Lower leg skin (tissue), 3 donors: ENCODE measurements at regions not wholly inside any gene's neighbourhood (a gene's known extent, or its start where the extent isn't known, plus 50 kb on each side); places are given as distances from the start of the nearest gene placed in this dataset.

Experiments used
- POLR2A ChIP-seq, 2 donors: fragments of 450-650 bp; IDR thresholded peaks; one replicate each; pipeline ENCODE4 v1.6.1; 2016 to 2017; ENCODE audit warnings: antibody characterized with exemption in 2 of 2, mild to moderate bottlenecking in 1 of 2, moderate library complexity in 1 of 2
- TF ChIP-seq, protein P1 (sequence below), 3 donors: fragments of 450-650 bp; IDR thresholded peaks; one replicate each; pipeline ENCODE4 v1.5.1; 2016; ENCODE audit warnings: antibody characterized with exemption in 3 of 3, mild to moderate bottlenecking in 3 of 3, moderate library complexity in 2 of 3

DNA sequence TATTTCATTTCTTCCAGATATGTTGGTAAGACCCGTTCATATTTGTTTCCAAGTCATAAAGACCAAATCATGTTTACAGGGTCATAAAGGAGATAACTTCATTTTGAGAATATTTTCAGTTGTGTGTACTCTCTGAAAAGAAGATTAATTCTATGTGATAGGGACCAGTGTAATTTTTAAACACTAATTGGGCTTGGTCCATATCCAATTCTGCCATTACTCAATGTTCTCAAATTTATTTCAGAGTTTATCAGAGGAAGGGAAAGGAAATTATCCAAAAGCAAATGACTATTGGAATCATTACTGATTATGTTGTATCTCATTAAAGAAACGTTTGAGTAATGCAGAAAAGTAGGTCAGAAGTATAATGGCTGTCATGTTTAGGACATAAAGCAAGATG, 126.8 kb upstream of the DCN start:
- TF ChIP-seq, protein P1, sequence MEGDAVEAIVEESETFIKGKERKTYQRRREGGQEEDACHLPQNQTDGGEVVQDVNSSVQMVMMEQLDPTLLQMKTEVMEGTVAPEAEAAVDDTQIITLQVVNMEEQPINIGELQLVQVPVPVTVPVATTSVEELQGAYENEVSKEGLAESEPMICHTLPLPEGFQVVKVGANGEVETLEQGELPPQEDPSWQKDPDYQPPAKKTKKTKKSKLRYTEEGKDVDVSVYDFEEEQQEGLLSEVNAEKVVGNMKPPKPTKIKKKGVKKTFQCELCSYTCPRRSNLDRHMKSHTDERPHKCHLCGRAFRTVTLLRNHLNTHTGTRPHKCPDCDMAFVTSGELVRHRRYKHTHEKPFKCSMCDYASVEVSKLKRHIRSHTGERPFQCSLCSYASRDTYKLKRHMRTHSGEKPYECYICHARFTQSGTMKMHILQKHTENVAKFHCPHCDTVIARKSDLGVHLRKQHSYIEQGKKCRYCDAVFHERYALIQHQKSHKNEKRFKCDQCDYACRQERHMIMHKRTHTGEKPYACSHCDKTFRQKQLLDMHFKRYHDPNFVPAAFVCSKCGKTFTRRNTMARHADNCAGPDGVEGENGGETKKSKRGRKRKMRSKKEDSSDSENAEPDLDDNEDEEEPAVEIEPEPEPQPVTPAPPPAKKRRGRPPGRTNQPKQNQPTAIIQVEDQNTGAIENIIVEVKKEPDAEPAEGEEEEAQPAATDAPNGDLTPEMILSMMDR (IDR thresholded peaks at IDR 0.05) = no peak
- no peak for TF ChIP-seq POLR2A (IDR thresholded peaks at IDR 0.05)
